HG03558 (cell line): ENCODE measurements at regions not wholly inside any gene's neighbourhood (a gene's known extent, or its start where the extent isn't known, plus 50 kb on each side); places are given as distances from the start of the nearest gene placed in this dataset.

Source experiments
- ATAC-seq: cut with Tn5 transposase; IDR thresholded peaks from one replicate; pipeline ENCODE4 v1.9.1; 2021; ENCODE audit warnings: moderate number of reproducible peaks; ENCODE audit not compliant: unreplicated experiment; ENCODE audit errors: extremely low read depth

DNA sequence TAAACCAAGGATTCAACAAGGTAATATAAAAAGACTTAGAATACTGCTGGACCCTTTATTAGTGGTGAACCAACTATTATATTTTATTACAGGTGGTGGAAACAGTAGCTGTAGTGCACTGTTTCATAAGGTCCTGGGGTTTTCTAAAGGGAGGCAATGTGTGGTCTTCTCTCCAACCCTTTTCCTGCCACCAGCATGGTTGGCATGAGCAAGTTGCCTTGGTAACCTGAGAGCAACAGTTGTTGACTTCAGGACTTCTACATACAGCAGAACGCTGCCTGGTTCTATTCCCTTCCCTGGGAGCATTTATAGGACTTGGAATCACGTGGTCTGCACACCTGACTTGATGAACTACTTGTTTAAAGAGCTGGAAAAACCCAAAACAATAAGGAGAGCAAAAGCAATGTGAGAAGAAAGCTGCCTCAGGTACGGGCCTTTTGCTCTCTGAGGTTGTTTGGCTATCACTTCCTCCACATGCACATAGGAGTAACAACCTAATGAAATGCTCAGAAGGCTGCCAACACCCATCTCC, 81.1 kb upstream of the RAI14 start:
- ATAC-seq = no peak

GRCh38 chr5:34576891-34577666, 79.0 kb upstream of the RAI14 start:
- no peak for ATAC-seq

DNA sequence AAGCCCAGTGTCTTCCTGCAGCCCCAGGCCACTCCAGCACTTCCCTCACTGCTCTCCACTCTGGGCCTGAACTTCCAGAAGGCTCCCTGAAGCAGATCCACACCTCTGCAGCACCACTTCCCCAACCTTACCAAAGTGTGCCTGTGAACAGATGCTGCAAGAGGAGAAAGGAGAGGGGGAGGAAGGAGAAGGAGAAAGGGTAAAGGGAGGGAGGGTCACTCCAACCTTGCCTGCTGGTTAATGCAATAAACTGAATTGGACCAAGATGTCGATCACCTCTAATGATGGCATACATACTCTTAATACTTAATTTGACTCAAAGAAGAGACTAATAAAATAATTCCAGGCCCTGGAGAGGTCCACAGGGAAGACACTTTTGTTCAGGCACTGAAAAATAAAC, 77.2 kb upstream of the RAI14 start:
- ATAC-seq = no peak

GRCh38 chr5:34580983-34581382, 75.1 kb upstream of the RAI14 start:
- no peak for ATAC-seq

DNA sequence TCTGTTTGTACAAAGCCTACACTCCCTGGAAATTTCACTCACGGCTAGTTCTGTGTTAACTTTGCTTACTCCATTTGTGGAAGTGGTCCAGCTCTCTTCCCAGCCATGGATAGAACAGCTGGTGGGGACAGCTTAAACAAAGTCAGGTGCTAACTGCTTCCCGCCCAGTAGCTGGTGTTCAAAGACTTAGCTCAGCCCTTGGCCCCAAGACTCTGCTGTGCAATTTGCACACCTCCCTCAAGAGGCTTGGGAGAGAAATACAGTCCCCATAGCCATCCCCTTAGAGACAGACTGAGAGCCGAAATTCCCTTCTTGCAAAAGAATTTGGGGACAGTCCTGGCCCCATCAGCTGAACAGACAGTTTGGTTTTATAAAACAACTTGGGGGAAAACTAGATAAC, 73.8 kb upstream of the RAI14 start:
- no peak for ATAC-seq

DNA sequence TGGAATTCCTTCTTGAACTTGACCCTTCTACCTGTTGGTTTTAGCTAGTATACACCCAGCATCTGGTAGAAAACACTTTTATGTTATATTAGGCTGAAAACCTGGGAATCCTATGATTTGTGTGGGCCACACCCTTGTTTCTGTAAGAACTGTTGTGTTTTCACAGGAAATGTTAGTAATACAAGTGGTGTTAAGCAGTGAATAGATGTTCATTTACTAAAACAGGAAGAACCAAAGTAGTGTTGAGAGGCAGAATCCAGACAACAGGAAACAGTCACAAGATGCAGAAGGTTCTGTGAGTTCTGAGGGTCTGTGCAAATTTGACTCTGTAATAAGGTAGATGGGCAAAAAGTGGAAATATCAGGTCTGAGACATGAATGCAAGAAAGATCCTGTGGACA, 73.0 kb upstream of the RAI14 start:
- ATAC-seq = no peak

GRCh38 chr5:34584165-34584564, 72.0 kb upstream of the RAI14 start:
- no peak for ATAC-seq

GRCh38 chr5:34585601-34586104, 70.5 kb upstream of the RAI14 start:
- no peak for ATAC-seq

- no peak for ATAC-seq
Measured at GRCh38 chr5:34586117-34586885, 69.8 kb upstream of the RAI14 start.

DNA sequence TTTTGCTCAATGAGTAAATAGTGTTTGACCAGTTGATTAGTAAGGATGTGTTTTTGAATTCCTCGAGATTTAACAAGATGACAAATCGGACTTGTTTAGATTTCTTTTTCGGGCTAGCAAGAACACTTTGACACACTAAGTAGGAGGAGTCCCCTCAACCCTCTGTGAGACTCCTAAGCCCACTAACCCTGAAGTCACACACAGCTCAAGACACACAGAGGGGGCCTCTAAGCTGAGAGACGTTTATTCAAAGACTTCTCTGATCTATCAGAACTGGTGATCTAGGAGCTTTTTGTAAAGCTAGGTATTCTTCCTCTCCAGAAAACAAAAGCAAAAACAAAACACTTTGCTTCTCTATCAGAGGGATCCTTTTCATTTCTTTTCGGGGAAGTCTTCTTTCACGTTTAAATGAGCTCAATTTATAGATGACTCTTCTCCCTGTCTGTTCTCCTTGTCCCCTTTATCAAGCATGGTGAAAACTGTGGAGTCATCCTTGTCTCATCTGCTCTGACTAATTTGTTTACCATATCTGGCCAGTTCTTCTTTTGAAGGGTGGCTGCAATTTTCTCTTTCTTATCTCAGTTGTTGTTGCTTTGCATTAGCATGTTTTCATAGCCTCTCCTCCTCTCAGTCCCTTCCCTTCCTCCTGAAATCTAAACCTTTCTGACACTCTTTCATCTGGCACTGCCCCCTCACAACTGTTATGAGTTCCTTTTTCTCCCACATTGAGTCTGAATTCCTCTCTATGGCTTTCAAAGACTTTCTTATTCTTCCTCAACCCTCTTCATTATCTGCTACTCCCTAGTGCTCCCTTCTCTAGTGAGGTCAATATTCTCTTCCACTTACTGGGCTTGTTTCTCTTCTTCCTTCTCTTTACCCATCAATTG, 68.5 kb upstream of the RAI14 start:
- no peak for ATAC-seq

DNA sequence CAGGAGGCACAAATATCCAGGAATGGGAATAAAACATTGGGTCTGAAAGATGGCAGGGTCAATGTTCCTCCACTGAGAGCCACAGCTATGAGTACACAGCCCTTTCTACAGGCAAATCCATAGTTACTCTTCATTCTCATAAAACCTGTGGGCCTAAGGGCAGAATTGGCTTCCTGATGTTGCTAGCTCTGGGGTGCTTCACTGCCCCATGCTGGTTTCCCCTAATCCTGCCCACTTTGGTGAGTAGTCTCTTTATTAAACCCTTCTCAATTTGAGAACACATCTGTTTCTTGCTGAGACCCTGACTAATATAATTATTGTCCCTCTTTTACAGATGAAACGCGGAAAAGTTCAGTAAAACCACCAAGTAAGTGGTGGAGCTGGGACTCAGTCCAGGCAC, 66.3 kb upstream of the RAI14 start:
- ATAC-seq = no peak

GRCh38 chr5:34591723-34592122, 64.4 kb upstream of the RAI14 start:
- ATAC-seq = no peak

GRCh38 chr5:34597034-34598027, 58.8 kb upstream of the RAI14 start:
- no peak for ATAC-seq

DNA sequence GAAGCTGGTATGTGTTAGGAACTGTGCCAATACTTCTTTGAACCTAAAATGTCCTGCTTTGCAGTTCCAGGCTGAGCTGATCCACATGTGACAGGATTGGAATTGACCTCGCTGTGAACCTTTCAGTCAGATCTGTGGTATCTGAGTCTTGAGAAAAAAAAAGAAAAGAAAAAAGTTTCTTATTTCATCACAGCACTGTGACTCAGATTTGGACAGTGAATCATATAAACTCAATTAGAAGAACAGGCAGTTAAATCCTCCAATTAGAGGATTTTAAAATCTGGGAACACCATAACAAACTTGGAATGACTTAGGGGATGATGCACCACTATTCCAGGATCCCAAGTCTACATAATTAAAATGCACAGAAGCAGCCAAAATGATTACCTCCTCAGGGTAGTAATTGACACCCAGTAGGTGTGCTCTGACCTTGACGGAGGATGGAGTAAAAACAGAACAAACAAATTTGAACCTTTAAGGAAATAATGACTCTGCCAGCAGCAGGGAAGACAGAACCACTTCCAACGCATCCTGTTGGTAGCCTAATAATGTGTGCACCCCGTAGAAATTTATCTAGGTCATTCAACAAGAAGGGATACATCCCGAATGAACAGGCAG, 57.8 kb upstream of the RAI14 start:
- no peak for ATAC-seq

DNA sequence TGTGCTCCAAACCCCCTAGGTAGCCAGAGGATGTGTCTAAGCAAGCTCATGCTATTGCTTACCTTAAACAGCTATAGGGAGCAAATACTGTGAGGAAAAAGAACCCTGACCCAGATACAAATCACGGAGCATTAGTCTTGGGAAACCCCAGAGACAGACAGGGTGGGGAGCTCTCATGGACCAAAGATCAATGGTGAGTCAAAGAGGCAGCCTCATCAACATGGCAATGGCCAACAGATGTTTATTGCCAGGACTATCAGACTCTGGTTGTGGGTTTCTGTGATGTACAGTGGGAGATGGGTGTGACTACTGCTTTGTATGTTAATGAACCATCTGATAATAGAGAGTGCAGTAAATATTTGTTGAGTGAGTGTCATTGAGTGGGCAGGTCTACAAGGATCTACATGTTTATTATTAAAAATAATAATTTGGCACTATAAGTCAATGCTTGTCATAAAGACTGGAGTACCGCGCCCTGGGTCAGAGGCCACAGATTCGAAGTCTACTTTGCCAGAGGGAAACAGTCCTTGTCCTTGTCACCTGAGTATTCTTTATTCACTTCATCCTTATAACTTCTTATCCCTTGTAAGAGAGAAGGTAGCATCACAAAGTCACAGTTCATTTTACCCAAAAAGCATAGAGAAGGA, 56.5 kb upstream of the RAI14 start:
- ATAC-seq = no peak

GRCh38 chr5:34600118-34600493, 56.0 kb upstream of the RAI14 start:
- no peak for ATAC-seq

GRCh38 chr5:34603378-34603777, 52.8 kb upstream of the RAI14 start:
- ATAC-seq = no peak

DNA sequence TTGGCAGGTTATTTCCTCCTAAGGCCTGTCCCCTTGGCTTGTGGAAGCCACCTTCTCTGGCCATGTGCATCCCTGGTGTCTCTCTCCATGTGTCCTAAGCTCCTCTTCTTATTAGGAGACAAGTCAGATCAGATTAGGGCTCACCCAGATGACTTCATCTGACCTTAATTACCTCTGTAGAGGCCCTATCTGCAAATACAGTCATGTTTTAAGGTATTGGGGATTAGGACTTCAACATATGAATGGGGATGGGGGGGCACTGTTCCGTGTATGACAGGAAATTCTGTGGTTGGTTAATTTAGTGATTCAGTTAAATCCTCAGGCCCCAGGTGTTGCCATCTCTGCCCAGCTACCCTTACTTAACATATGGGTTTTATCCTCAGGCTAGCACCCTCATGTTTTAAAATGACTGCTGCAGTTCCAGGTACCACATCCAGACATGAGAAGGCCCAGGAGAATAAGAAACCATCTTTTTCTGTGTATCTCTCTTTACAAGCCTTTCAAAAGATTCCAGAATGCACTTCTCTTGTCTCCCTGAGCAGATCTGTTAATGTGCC, 51.9 kb upstream of the RAI14 start:
- no peak for ATAC-seq
